SK-N-SH (cell line): ENCODE measurements at regions not wholly inside any gene's neighbourhood (a gene's known extent, or its start where the extent isn't known, plus 50 kb on each side); places are given as distances from the start of the nearest gene placed in this dataset.

Experiments used
- CTCF ChIA-PET: fragments of 300-600, 350-600 bp; formaldehyde crosslinking; extraction: SDS; loops from one replicate; lab custom pipeline; 2021; lab: Yijun Ruan, JAX
- POLR2A ChIA-PET: fragments of 350-600 bp; sonication (Branson Sonifier 250); formaldehyde crosslinking; extraction: SDS; loops from one replicate; lab custom pipeline; 2020; ENCODE audit warnings: antibody characterized with exemption, inconsistent platforms; lab: Yijun Ruan, JAX
- DNase-seq: peaks from one replicate; pipeline ENCODE4 v3.0.0; 2012
- H2AFZ ChIP-seq: fragments of 200-600 bp; sonication (generic); 2 replicates; pipeline ENCODE4 v1.8.1; 2016; ENCODE audit warnings: antibody characterized with exemption, mild to moderate bottlenecking, low read depth
- H3F3A ChIP-seq: fragments of 200-600 bp; sonication (generic); replicated peaks from 2 replicates; pipeline ENCODE3; 2016; ENCODE audit warnings: antibody characterized with exemption, mild to moderate bottlenecking; ENCODE audit not compliant: insufficient read depth
- H3K27ac ChIP-seq, 2 experiments: fragments of 200-500 bp in 1 of 2; fragments of 200-600 bp in 1 of 2; sonication (Bioruptor generic) in 1 of 2; sonication (generic), shearing (Covaris generic) in 1 of 2; 2 replicates each; pipeline versions ENCODE4 v1.5.1 to v1.6.1; 2014 to 2016; ENCODE audit warnings: low read depth in 2 of 2, inconsistent platforms in 1 of 2, low read length in 1 of 2, mild to moderate bottlenecking in 1 of 2, mixed read lengths in 1 of 2
- H3K27me3 ChIP-seq: fragments of 200-600 bp; sonication (generic), shearing (Covaris generic); 2 replicates; pipeline ENCODE4 v1.6.1; 2016; ENCODE audit warnings: mixed run types; ENCODE audit not compliant: insufficient read depth
- H3K36me3 ChIP-seq, 2 experiments: fragments of 200-500 bp in 1 of 2; fragments of 200-600 bp in 1 of 2; sonication (Bioruptor generic) in 1 of 2; sonication (generic) in 1 of 2; replicated peaks in 1 of 2; 2 replicates each; pipeline versions ENCODE3 to v1.5.1; 2014 to 2016; ENCODE audit warnings: low read length in 1 of 2, mild to moderate bottlenecking in 1 of 2; ENCODE audit not compliant: insufficient read depth in 2 of 2, control insufficient read depth in 1 of 2
- H3K4me1 ChIP-seq, 2 experiments: fragments of 200-500 bp in 1 of 2; fragments of 200-600 bp in 1 of 2; sonication (Bioruptor generic) in 1 of 2; sonication (generic), shearing (Covaris generic) in 1 of 2; 2 replicates each; pipeline versions ENCODE4 v1.5.1 to v1.6.1; 2014 to 2016; ENCODE audit warnings: low read depth in 1 of 2, low read length in 1 of 2, mixed run types in 1 of 2; ENCODE audit not compliant: insufficient read depth in 2 of 2, control insufficient read depth in 1 of 2
- H3K4me2 ChIP-seq: fragments of 200-600 bp; sonication (generic), shearing (Covaris generic); 2 replicates; pipeline ENCODE4 v1.6.1; 2017; ENCODE audit warnings: mixed run types
- H3K4me3 ChIP-seq, 2 experiments: fragments of 200-500 bp in 1 of 2; fragments of 200-600 bp in 1 of 2; sonication (Bioruptor generic) in 1 of 2; sonication (generic), shearing (Covaris generic) in 1 of 2; 2 replicates each; pipeline versions ENCODE4 v1.5.1 to v1.8.1; 2014 to 2016; ENCODE audit warnings: low read depth in 2 of 2, inconsistent platforms in 1 of 2, low read length in 1 of 2, mild to moderate bottlenecking in 1 of 2, mixed read lengths in 1 of 2, moderate library complexity in 1 of 2
- H3K79me2 ChIP-seq: fragments of 200-600 bp; sonication (generic); 2 replicates; pipeline ENCODE4 v1.8.1; 2017; ENCODE audit warnings: mild to moderate bottlenecking; ENCODE audit not compliant: insufficient read depth
- H3K9ac ChIP-seq: fragments of 200-600 bp; sonication (generic); 2 replicates; pipeline ENCODE4 v1.6.1; 2017; ENCODE audit warnings: mixed run types
- H3K9me2 ChIP-seq: fragments of 200-600 bp; sonication (generic); 2 replicates; pipeline ENCODE4 v1.6.1; 2017; ENCODE audit warnings: mixed run types
- H3K9me3 ChIP-seq: fragments of 200-600 bp; sonication (generic); 2 replicates; pipeline ENCODE4 v1.6.1; 2017; ENCODE audit warnings: mixed run types, mild to moderate bottlenecking, moderate library complexity
- H4K20me1 ChIP-seq: fragments of 200-600 bp; sonication (generic); 2 replicates; pipeline ENCODE4 v1.6.1; 2017; ENCODE audit warnings: mild to moderate bottlenecking, mixed run types; ENCODE audit not compliant: insufficient read depth
- FOXJ3 ChIP-seq: sonication (generic); formaldehyde crosslinking; IDR thresholded peaks from 2 replicates; pipeline ENCODE4 v1.5.1; 2020; ENCODE audit warnings: mild to moderate bottlenecking, missing genetic modification reagents
- WGBS: methylation state at CpG from one replicate; pipeline ENCODE4 v1.1.6; 2017; ENCODE audit warnings: low lambda C conversion rate; 5-methylcytosine and 5-hydroxymethylcytosine counted together
- TF ChIP-seq, protein P1 (sequence below): IDR thresholded peaks from 2 replicates; pipeline ENCODE4 v1.6.1; 2012; ENCODE audit warnings: mild to moderate bottlenecking, low read depth, low read length, moderate library complexity
- TF ChIP-seq, protein P2 (sequence below): IDR thresholded peaks from 2 replicates; pipeline ENCODE4 v1.4.0; 2012; ENCODE audit warnings: low read depth, borderline replicate concordance

DNA sequence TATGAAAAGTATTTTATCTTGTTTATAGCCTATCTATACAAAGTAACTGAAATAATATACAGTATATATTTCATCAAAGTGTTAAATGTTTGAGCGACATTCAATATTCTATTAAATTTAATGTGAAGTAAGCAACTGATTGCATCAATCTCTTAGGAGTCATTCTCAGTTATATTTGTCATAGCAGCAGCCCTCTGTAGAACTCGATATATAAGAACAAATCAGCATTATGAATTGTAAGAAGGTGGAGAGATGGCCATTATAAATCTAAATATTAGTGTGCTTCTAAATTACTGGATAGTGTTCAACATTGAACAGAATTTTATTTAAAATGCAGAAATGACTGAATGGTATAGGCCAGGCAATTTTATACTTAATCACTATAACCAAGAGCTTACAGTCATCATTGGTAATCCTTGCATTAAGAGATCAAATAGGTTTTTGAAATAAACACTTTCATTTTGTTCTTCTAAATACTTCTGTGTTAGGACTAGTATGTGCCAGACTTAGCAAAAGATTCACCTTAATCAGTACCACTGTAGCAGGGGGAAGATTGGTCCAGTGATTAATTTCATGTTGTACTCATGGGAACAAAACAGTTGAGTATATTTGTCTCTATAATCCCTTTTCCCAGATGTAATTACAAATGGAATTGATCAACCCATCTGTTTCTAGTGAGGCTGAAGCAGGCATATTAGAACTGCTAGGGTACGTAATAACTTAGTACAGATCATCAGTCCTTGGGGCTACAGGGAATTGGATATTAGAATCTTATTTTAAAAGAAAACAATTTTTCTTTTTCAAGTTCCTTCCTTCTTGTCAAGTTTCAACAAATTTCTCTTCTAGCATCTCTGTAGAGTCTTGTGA is 108.3 kb upstream of the TYRP1 start:
- TF ChIP-seq FOXJ3: no peak
- Histone ChIP-seq H3F3A (no peaks in the 10 kb centered on the region), H3K79me2 (no peaks in the 10 kb centered on the region), H3K9ac (no peak overlapping the region), H3K9me3 (no peaks in the 10 kb centered on the region), H3K4me1 (no peaks in the 10 kb centered on the region), H3K4me3 (no peak overlapping the region), H4K20me1 (no peaks in the 10 kb centered on the region), H3K4me2 (no peak overlapping the region), H3K27me3 (no peaks in the 10 kb centered on the region), H3K9me2 (no peaks in the 10 kb centered on the region), H3K27ac (no peak overlapping the region), H2AFZ (no peak overlapping the region), H3K36me3 (no peaks in the 10 kb centered on the region)
- POLR2A ChIA-PET: no interaction called here
- CTCF ChIA-PET: no interaction called here
- no peak for DNase-seq
- WGBS: 43% methylated on average over 3 of the region's 3 CpGs

DNA sequence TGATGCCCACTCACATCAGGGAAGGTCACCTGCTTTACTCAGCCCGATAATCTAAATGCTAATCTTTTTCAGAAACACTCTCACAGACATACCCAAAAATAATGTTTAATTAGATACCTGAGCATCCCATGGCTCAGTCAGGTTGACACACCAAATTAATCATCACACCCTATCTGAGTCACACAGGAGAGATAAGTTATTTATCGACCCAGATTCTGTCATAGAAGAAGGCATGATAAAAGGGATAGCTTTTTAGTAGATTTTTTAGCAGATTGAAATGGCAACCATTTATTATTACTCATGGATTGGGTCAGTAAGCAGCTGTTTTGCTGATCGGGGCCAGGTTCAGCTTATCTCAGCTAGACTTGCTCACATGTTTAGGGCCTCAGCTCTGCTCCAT is 97.8 kb upstream of the TYRP1 start:
- POLR2A ChIA-PET: no interaction called here

More for the DNA sequence above, 97.8 kb upstream of the TYRP1 start:
- H3K79me2 ChIP-seq: no peaks in the 10 kb centered on the region
- no peaks in the 10 kb centered on the region for H3K4me1 ChIP-seq
- no peak overlapping the region for H2AFZ ChIP-seq
- no peaks in the 10 kb centered on the region for H3F3A ChIP-seq
- no peaks in the 10 kb centered on the region for H3K9me2 ChIP-seq
- H3K27me3 ChIP-seq: no peaks in the 10 kb centered on the region
- no peak overlapping the region for H3K27ac ChIP-seq
- DNase-seq: no peak
- H3K9ac ChIP-seq: no peak overlapping the region
- H3K4me2 ChIP-seq: no peak overlapping the region
- TF ChIP-seq, protein P1, sequence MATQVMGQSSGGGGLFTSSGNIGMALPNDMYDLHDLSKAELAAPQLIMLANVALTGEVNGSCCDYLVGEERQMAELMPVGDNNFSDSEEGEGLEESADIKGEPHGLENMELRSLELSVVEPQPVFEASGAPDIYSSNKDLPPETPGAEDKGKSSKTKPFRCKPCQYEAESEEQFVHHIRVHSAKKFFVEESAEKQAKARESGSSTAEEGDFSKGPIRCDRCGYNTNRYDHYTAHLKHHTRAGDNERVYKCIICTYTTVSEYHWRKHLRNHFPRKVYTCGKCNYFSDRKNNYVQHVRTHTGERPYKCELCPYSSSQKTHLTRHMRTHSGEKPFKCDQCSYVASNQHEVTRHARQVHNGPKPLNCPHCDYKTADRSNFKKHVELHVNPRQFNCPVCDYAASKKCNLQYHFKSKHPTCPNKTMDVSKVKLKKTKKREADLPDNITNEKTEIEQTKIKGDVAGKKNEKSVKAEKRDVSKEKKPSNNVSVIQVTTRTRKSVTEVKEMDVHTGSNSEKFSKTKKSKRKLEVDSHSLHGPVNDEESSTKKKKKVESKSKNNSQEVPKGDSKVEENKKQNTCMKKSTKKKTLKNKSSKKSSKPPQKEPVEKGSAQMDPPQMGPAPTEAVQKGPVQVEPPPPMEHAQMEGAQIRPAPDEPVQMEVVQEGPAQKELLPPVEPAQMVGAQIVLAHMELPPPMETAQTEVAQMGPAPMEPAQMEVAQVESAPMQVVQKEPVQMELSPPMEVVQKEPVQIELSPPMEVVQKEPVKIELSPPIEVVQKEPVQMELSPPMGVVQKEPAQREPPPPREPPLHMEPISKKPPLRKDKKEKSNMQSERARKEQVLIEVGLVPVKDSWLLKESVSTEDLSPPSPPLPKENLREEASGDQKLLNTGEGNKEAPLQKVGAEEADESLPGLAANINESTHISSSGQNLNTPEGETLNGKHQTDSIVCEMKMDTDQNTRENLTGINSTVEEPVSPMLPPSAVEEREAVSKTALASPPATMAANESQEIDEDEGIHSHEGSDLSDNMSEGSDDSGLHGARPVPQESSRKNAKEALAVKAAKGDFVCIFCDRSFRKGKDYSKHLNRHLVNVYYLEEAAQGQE: no peak
- TF ChIP-seq, protein P2, sequence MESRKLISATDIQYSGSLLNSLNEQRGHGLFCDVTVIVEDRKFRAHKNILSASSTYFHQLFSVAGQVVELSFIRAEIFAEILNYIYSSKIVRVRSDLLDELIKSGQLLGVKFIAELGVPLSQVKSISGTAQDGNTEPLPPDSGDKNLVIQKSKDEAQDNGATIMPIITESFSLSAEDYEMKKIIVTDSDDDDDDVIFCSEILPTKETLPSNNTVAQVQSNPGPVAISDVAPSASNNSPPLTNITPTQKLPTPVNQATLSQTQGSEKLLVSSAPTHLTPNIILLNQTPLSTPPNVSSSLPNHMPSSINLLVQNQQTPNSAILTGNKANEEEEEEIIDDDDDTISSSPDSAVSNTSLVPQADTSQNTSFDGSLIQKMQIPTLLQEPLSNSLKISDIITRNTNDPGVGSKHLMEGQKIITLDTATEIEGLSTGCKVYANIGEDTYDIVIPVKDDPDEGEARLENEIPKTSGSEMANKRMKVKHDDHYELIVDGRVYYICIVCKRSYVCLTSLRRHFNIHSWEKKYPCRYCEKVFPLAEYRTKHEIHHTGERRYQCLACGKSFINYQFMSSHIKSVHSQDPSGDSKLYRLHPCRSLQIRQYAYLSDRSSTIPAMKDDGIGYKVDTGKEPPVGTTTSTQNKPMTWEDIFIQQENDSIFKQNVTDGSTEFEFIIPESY: no peak
- no peaks in the 10 kb centered on the region for H3K36me3 ChIP-seq
- WGBS: 25% methylated on average over 3 of the region's 3 CpGs
- H3K4me3 ChIP-seq: no peak overlapping the region
- H3K9me3 ChIP-seq: no peaks in the 10 kb centered on the region
- CTCF ChIA-PET: no interaction called here
- H4K20me1 ChIP-seq: no peaks in the 10 kb centered on the region
